ENCODE measurements at regions not wholly inside any gene's neighbourhood (a gene's known extent, or its start where the extent isn't known, plus 50 kb on each side); places are given as distances from the start of the nearest gene placed in this dataset.

GRCh38 chr7:17530244-17530643 is 231.8 kb downstream of the AHR start:
- Mint-ChIP-seq H3K4me3 (no peak overlapping the region), H3K36me3 (ENCODE audit: low read depth) (no peaks in the 10 kb centered on the region), H3K9me3 (no peaks in the 10 kb centered on the region), H3K4me1 (ENCODE audit: low read depth) (no peaks in the 10 kb centered on the region), H3K27ac (no peak overlapping the region), H3K27me3 (peaks cover 3% of the 10 kb centered on the region)
- ATAC-seq: no peak
- no peak for DNase-seq
- no peak for TF ChIP-seq CTCF (IDR thresholded peaks at IDR 0.05)
- intact Hi-C loops (cut with micrococcal nuclease): loop anchor here (5.0 kb wide), 2 partner anchors 223 to 548 kb away; no protein-coding TSS in a partner anchor
- CTCF ChIA-PET: interaction anchor here (0.6 kb wide), 1 partner anchor 12 kb away, joined by 3 read pairs; no protein-coding TSS in a partner anchor
- POLR2A ChIA-PET: no interaction called here

GRCh38 chr7:17530741-17531421 is 232.4 kb downstream of the AHR start:
- DNase-seq (no peak), ATAC-seq (no peak)
- CTCF ChIA-PET: interaction anchor here (0.8 to 1.7 kb wide), 3 partner anchors 33 to 549 kb away, joined by 3 to 6 read pairs (median 4); no protein-coding TSS in a partner anchor
- no peaks in the 10 kb centered on the region for H3K4me1 Mint-ChIP-seq (ENCODE audit: low read depth)
- H3K9me3 Mint-ChIP-seq: no peaks in the 10 kb centered on the region
- H3K36me3 Mint-ChIP-seq (ENCODE audit: low read depth): no peaks in the 10 kb centered on the region
- H3K4me3 Mint-ChIP-seq: no peak overlapping the region
- peak; percentile 42 for TF ChIP-seq CTCF (IDR thresholded peaks at IDR 0.05)
- intact Hi-C loops (cut with micrococcal nuclease): loop anchor here (5.0 kb wide), 2 partner anchors 224 to 549 kb away; no protein-coding TSS in a partner anchor
- H3K27me3 Mint-ChIP-seq: peaks cover 3% of the 10 kb centered on the region
- POLR2A ChIA-PET: no interaction called here
- no peak overlapping the region for H3K27ac Mint-ChIP-seq

- POLR2A ChIA-PET: no interaction called here
Measured at GRCh38 chr7:17532861-17533404, 234.5 kb downstream of the AHR start.

GRCh38 chr7:17534348-17534747 is 235.9 kb downstream of the AHR start:
- ATAC-seq: no peak
- H3K4me3 Mint-ChIP-seq: no peak overlapping the region
- POLR2A ChIA-PET: no interaction called here
- H3K27ac Mint-ChIP-seq: no peak overlapping the region
- H3K9me3 Mint-ChIP-seq: no peaks in the 10 kb centered on the region
- H3K27me3 Mint-ChIP-seq: peaks cover 2% of the 10 kb centered on the region
- intact Hi-C loops (cut with micrococcal nuclease): loop anchor here (5.0 kb wide), 2 partner anchors 227 to 552 kb away; no protein-coding TSS in a partner anchor
- TF ChIP-seq CTCF (IDR thresholded peaks at IDR 0.05): no peak
- no peak for DNase-seq
- H3K36me3 Mint-ChIP-seq (ENCODE audit: low read depth): no peaks in the 10 kb centered on the region
- H3K4me1 Mint-ChIP-seq (ENCODE audit: low read depth): no peaks in the 10 kb centered on the region
- CTCF ChIA-PET: no interaction called here

More at GRCh38 chr7:17532861-17533404, 234.5 kb downstream of the AHR start:
- H3K4me3 Mint-ChIP-seq: no peak overlapping the region
- no peaks in the 10 kb centered on the region for H3K4me1 Mint-ChIP-seq (ENCODE audit: low read depth)
- DNase-seq (no peak), ATAC-seq (no peak)
- H3K27ac Mint-ChIP-seq: no peak overlapping the region
- peaks cover 2% of the 10 kb centered on the region for H3K27me3 Mint-ChIP-seq
- no peaks in the 10 kb centered on the region for H3K36me3 Mint-ChIP-seq (ENCODE audit: low read depth)
- TF ChIP-seq CTCF (IDR thresholded peaks at IDR 0.05): no peak
- intact Hi-C loops (cut with micrococcal nuclease): loop anchor here (5.0 kb wide), 2 partner anchors 226 to 551 kb away; no protein-coding TSS in a partner anchor
- no peaks in the 10 kb centered on the region for H3K9me3 Mint-ChIP-seq
- CTCF ChIA-PET: no interaction called here

- intact Hi-C loops (cut with micrococcal nuclease): no loop called here
- H3K4me3 Mint-ChIP-seq: no peak overlapping the region
- H3K27ac Mint-ChIP-seq: no peak overlapping the region
- no peaks in the 10 kb centered on the region for H3K4me1 Mint-ChIP-seq (ENCODE audit: low read depth)
- no peaks in the 10 kb centered on the region for H3K36me3 Mint-ChIP-seq (ENCODE audit: low read depth)
- TF ChIP-seq CTCF (IDR thresholded peaks at IDR 0.05): no peak
- DNase-seq: no peak
- ChIA-PET CTCF (no interaction called here), POLR2A (no interaction called here)
- no peak for ATAC-seq
- peaks cover 2% of the 10 kb centered on the region for H3K27me3 Mint-ChIP-seq
- no peaks in the 10 kb centered on the region for H3K9me3 Mint-ChIP-seq
Measured at GRCh38 chr7:17535776-17536175, 237.3 kb downstream of the AHR start.
